ENCODE measurements at regions not wholly inside any gene's neighbourhood (a gene's known extent, or its start where the extent isn't known, plus 50 kb on each side); places are given as distances from the start of the nearest gene placed in this dataset.

GRCh38 chr22:49692499-49693225 is 135.0 kb downstream of the BRD1 start:
- TF ChIP-seq CTCF (conservative IDR thresholded peaks at IDR 0.05; ENCODE audit: low read depth in 2 of 2), result no peak
- TF ChIP-seq EZH2phosphoT487 (IDR thresholded peaks at IDR 0.05; ENCODE audit: unreplicated experiment), result no peak
- TF ChIP-seq EZH2 (IDR thresholded peaks at IDR 0.05; ENCODE audit: low read depth, unreplicated experiment), result no peak
- no peak for TF ChIP-seq POLR2AphosphoS5 (IDR thresholded peaks at IDR 0.05; ENCODE audit: low read depth)
- no peak for TF ChIP-seq ZNF331 (CRISPR knock-in tag; IDR thresholded peaks at IDR 0.05; ENCODE audit: low read depth)
- no peak for TF ChIP-seq CREB1 (CRISPR knock-in tag; IDR thresholded peaks at IDR 0.05; ENCODE audit: low read depth)
- no peak for TF ChIP-seq JUNB (IDR thresholded peaks at IDR 0.05; ENCODE audit: unreplicated experiment)
- TF ChIP-seq ZNF462 (CRISPR knock-in tag; IDR thresholded peaks at IDR 0.05), result no peak
- no peak for TF ChIP-seq ZNF114 (CRISPR knock-in tag; IDR thresholded peaks at IDR 0.05)
- no peak for TF ChIP-seq REST (IDR thresholded peaks at IDR 0.05; ENCODE audit: unreplicated experiment)
- no peak for TF ChIP-seq NANOG (IDR thresholded peaks at IDR 0.05; ENCODE audit: borderline replicate concordance)

Measured in GM23338 (cell line).